ENCODE measurements at regions not wholly inside any gene's neighbourhood (a gene's known extent, or its start where the extent isn't known, plus 50 kb on each side); places are given as distances from the start of the nearest gene placed in this dataset.
A peak's percentile ranks its signal among the peaks of the same experiment; 100 is the strongest.

GRCh38 chr1:181142096-181142958 is 53.8 kb downstream of the IER5 start:
- peak; percentile 84 for DNase-seq (ENCODE audit: low spot score)

- DNase-seq (ENCODE audit: low spot score): no peak
Measured at GRCh38 chr1:181143102-181143859, 54.8 kb downstream of the IER5 start.

- DNase-seq (ENCODE audit: low spot score): no peak
Measured at GRCh38 chr1:181144238-181144637, 55.7 kb downstream of the IER5 start.

- DNase-seq (ENCODE audit: low spot score): no peak
Measured at GRCh38 chr1:181148636-181149035, 60.1 kb downstream of the IER5 start.

- DNase-seq (ENCODE audit: low spot score): peak; percentile 83
Measured at GRCh38 chr1:181149326-181150125, 61.0 kb downstream of the IER5 start.

GRCh38 chr1:181150273-181150672 is 61.8 kb downstream of the IER5 start:
- DNase-seq (ENCODE audit: low spot score): no peak

- DNase-seq (ENCODE audit: low spot score): no peak
Measured at GRCh38 chr1:181150842-181151241, 62.3 kb downstream of the IER5 start.

GRCh38 chr1:181151378-181152326 is 63.2 kb downstream of the IER5 start:
- no peak for DNase-seq (ENCODE audit: low spot score)

GRCh38 chr1:181152892-181153633 is 64.6 kb downstream of the IER5 start:
- DNase-seq (ENCODE audit: low spot score): no peak

- no peak for DNase-seq (ENCODE audit: low spot score)
Measured at GRCh38 chr1:181153634-181153961, 65.1 kb downstream of the IER5 start.

GRCh38 chr1:181155339-181155738 is 66.8 kb downstream of the IER5 start:
- DNase-seq (ENCODE audit: low spot score): no peak

- DNase-seq (ENCODE audit: low spot score): peak; percentile 63
Measured at GRCh38 chr1:181159451-181160140, 71.1 kb downstream of the IER5 start.

- DNase-seq (ENCODE audit: low spot score): no peak
Measured at GRCh38 chr1:181160322-181160721, 71.8 kb downstream of the IER5 start.

- peak; percentile 5 for DNase-seq (ENCODE audit: low spot score)
Measured at GRCh38 chr1:181160998-181161870, 72.7 kb downstream of the IER5 start.

GRCh38 chr1:181163662-181164061 is 75.2 kb downstream of the IER5 start:
- no peak for DNase-seq (ENCODE audit: low spot score)

- peak; percentile 77 for DNase-seq (ENCODE audit: low spot score)
Measured at GRCh38 chr1:181166377-181167196, 78.1 kb downstream of the IER5 start.

- no peak for DNase-seq (ENCODE audit: low spot score)
Measured at GRCh38 chr1:181169281-181169865, 80.9 kb downstream of the IER5 start.

GRCh38 chr1:181170194-181170593 is 81.7 kb downstream of the IER5 start:
- DNase-seq (ENCODE audit: low spot score): no peak

All from CD4-positive, alpha-beta T cell treated with Interleukin-6 at 100 ng/mL for 8 hours (primary cell).